B cell (primary cell): ENCODE measurements at regions not wholly inside any gene's neighbourhood (a gene's known extent, or its start where the extent isn't known, plus 50 kb on each side); places are given as distances from the start of the nearest gene placed in this dataset.

Experiments
- ATAC-seq: fragments of 200-7000 bp; cut with Tn5 transposase; one replicate; pipeline ENCODE4 v1.10.0; 2021; ENCODE audit warnings: low read depth, mild to moderate bottlenecking, moderate number of reproducible peaks, moderate library complexity
- CTCF ChIA-PET: fragments of 350-600 bp; sonication (Branson Sonifier 250); formaldehyde crosslinking; loops from one replicate; lab custom pipeline; 2021; ENCODE audit warnings: antibody characterized with exemption, inconsistent platforms; lab: Charles Lee
- POLR2A ChIA-PET: fragments of 350-600 bp; sonication (Branson Sonifier 250); formaldehyde crosslinking; loops from one replicate; lab custom pipeline; 2021; ENCODE audit warnings: antibody characterized with exemption; lab: Charles Lee
- DNase-seq: peaks from one replicate; pipeline ENCODE4 v3.0.0; 2013
- H2AFZ ChIP-seq: 2 replicates; pipeline ENCODE4 v1.6.1; 2012; ENCODE audit warnings: mild to moderate bottlenecking, low read depth, low read length; ENCODE audit not compliant: insufficient read depth, poor library complexity, severe bottlenecking
- H3K27ac ChIP-seq, 2 donors: 1 replicate in 1 of 2; 2 replicates in 1 of 2; pipeline ENCODE4 v1.5.1; 2012 to 2013; ENCODE audit warnings: low read length in 2 of 2, mild to moderate bottlenecking in 2 of 2, moderate library complexity in 1 of 2
- H3K27me3 ChIP-seq, 4 experiments: fragments of 200-600 bp in 1 of 4; sonication (generic) in 1 of 4; replicated peaks in 1 of 4; 1 replicate in 2 of 4; 2 replicates in 2 of 4; pipeline versions ENCODE4 v1.6.1 to v1.7.0; 2013 to 2016; ENCODE audit warnings: low read length in 3 of 4, mild to moderate bottlenecking in 2 of 4, mixed read lengths in 1 of 4, moderate library complexity in 1 of 4; ENCODE audit not compliant: insufficient read depth in 4 of 4, control insufficient read depth in 3 of 4; ENCODE audit errors: control extremely low read depth in 1 of 4
- H3K36me3 ChIP-seq, 2 experiments: replicated peaks in 1 of 2; 1 replicate in 1 of 2; 2 replicates in 1 of 2; pipeline versions ENCODE4 v1.6.1 to v1.7.1; 2013; ENCODE audit warnings: low read length in 1 of 2; ENCODE audit not compliant: insufficient read depth in 2 of 2, control insufficient read depth in 1 of 2; ENCODE audit errors: control extremely low read depth in 1 of 2, extremely low read depth in 1 of 2
- H3K4me1 ChIP-seq, 2 donors: fragments of 200-600 bp in 1 of 2; sonication (generic) in 1 of 2; 1 replicate in 1 of 2; 2 replicates in 1 of 2; pipeline versions ENCODE4 v1.5.1 to v1.6.1; 2013 to 2017; ENCODE audit warnings: low read length in 2 of 2; ENCODE audit not compliant: control insufficient read depth in 2 of 2, insufficient read depth in 2 of 2
- H3K4me2 ChIP-seq: replicated peaks from 2 replicates; pipeline ENCODE3; 2012; ENCODE audit warnings: mild to moderate bottlenecking, low read depth, low read length; ENCODE audit not compliant: poor library complexity, severe bottlenecking
- H3K4me3 ChIP-seq, 5 experiments: fragments of 200-600 bp in 1 of 5; sonication (generic) in 1 of 5; 1 replicate in 3 of 5; 2 replicates in 2 of 5; pipeline versions ENCODE4 v1.5.1 to v1.7.0; 2011 to 2016; ENCODE audit warnings: low read length in 4 of 5, mild to moderate bottlenecking in 4 of 5, low read depth in 2 of 5, control low read depth in 1 of 5, moderate library complexity in 1 of 5; ENCODE audit not compliant: insufficient read depth in 1 of 5; ENCODE audit errors: control extremely low read depth in 1 of 5, extremely low read depth in 1 of 5
- H3K79me2 ChIP-seq: fragments of 200-600 bp; sonication (generic); one replicate; pipeline ENCODE4 v1.6.0; 2016; ENCODE audit warnings: low read length; ENCODE audit not compliant: control insufficient read depth, insufficient read depth
- H3K9ac ChIP-seq: fragments of 200-600 bp; sonication (generic); 2 replicates; pipeline ENCODE4 v1.6.1; 2017; ENCODE audit warnings: mild to moderate bottlenecking, low read length, moderate library complexity
- H3K9me3 ChIP-seq, 3 donors: one replicate each; pipeline versions ENCODE4 v1.6.1 to v1.7.1; 2013; ENCODE audit warnings: low read length in 2 of 3; ENCODE audit not compliant: control insufficient read depth in 2 of 3, insufficient read depth in 1 of 3; ENCODE audit errors: control extremely low read depth in 1 of 3
- H4K20me1 ChIP-seq: 2 replicates; pipeline ENCODE4 v1.6.0; 2012; ENCODE audit warnings: mild to moderate bottlenecking, low read length; ENCODE audit not compliant: insufficient read depth, control insufficient read depth, poor library complexity, severe bottlenecking
- H3K27ac Mint-ChIP-seq: one replicate; pipeline ENCODE4 v1.8.0; 2021; ENCODE audit warnings: mixed read lengths
- H3K27me3 Mint-ChIP-seq: one replicate; pipeline ENCODE4 v1.8.0; 2021; ENCODE audit warnings: mixed read lengths
- H3K4me1 Mint-ChIP-seq: one replicate; pipeline ENCODE4 v1.8.0; 2021; ENCODE audit warnings: mixed read lengths
- H3K4me3 Mint-ChIP-seq: one replicate; pipeline ENCODE4 v1.8.0; 2021; ENCODE audit warnings: mixed read lengths
- H3K9me3 Mint-ChIP-seq: one replicate; pipeline ENCODE4 v1.8.0; 2022; ENCODE audit warnings: mixed read lengths; ENCODE audit not compliant: insufficient read depth
- EZH2 ChIP-seq: IDR thresholded peaks from 2 replicates; pipeline ENCODE4 v1.6.1; 2012; ENCODE audit warnings: borderline replicate concordance, low read depth, mild to moderate bottlenecking, moderate library complexity, low read length; ENCODE audit not compliant: insufficient read depth, poor library complexity, severe bottlenecking
- WGBS: methylation state at CpG from one replicate; pipeline ENCODE4 v1.1.5; 2013; ENCODE audit warnings: missing lambda C conversion rate; ENCODE audit not compliant: insufficient coverage; 5-methylcytosine and 5-hydroxymethylcytosine counted together
- intact Hi-C: fragments of 100-400 bp; cut with micrococcal nuclease; formaldehyde crosslinking; loops from one replicate; pipeline ENCODE4 v1.10.0; 2022
- TF ChIP-seq, protein P1 (sequence below): fragments of 200-600 bp; IDR thresholded peaks from one replicate; pipeline ENCODE4 v1.8.0; 2022; ENCODE audit warnings: antibody characterized with exemption, mild to moderate bottlenecking

DNA sequence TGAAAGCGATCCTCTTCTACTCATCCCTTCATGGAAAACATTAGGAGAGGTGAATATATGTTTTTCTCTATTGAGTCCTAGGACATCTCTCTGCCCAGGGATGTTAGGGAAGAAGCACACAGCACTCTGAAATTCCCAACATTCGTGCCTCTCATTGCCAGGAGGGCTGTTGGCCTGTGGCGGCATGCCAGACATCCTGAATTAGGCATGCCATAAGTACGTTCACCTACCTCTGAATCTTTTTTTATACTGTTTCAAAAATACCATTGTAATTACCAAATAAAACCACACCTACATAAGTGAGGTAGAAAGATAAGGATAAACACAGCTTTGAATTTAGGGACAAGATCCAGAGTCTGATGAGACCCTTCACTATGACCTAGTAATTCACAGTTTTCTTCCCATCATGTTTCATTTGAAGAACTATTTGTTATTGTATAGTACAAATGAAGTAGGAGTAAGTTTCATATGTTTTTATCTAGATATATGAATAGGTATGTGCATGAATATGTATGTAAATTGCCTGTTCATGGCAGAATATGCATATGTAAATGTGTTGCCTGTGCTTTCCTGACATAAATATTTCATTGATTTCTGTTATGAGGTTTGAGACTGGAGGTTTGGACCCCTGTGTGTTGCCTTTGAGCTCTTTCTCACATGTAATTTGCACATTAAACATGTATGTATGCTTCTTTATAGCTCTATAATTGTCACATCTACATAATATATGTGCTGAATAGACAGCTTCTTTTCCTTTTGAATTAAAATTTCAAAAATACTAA is 66.6 kb upstream of the STAM2 start:
- no peak overlapping the region for H3K9ac ChIP-seq
- CTCF ChIA-PET, result no interaction called here
- no peaks in the 10 kb centered on the region for H3K27me3 ChIP-seq
- DNase-seq, result no peak
- H3K79me2 ChIP-seq, result no peaks in the 10 kb centered on the region
- Mint-ChIP-seq H3K4me3 (no peak overlapping the region), H3K4me1 (no peaks in the 10 kb centered on the region), H3K27ac (no peak overlapping the region), H3K9me3 (peaks cover 7% of the 10 kb centered on the region), H3K27me3 (no peaks in the 10 kb centered on the region)
- TF ChIP-seq, protein P1, sequence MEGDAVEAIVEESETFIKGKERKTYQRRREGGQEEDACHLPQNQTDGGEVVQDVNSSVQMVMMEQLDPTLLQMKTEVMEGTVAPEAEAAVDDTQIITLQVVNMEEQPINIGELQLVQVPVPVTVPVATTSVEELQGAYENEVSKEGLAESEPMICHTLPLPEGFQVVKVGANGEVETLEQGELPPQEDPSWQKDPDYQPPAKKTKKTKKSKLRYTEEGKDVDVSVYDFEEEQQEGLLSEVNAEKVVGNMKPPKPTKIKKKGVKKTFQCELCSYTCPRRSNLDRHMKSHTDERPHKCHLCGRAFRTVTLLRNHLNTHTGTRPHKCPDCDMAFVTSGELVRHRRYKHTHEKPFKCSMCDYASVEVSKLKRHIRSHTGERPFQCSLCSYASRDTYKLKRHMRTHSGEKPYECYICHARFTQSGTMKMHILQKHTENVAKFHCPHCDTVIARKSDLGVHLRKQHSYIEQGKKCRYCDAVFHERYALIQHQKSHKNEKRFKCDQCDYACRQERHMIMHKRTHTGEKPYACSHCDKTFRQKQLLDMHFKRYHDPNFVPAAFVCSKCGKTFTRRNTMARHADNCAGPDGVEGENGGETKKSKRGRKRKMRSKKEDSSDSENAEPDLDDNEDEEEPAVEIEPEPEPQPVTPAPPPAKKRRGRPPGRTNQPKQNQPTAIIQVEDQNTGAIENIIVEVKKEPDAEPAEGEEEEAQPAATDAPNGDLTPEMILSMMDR, result no peak
- TF ChIP-seq EZH2, result no peak
- H3K4me2 ChIP-seq, result no peak overlapping the region
- no peak overlapping the region for H3K4me3 ChIP-seq
- H3K27ac ChIP-seq, result no peak overlapping the region
- no peak overlapping the region for H2AFZ ChIP-seq
- WGBS, result 83% methylated on average over 1 of the region's 4 CpGs
- no peaks in the 10 kb centered on the region for H3K4me1 ChIP-seq
- ATAC-seq, result no peak
- H3K9me3 ChIP-seq, result peaks cover 1 to 4% (median 3%) of the 10 kb centered on the region in 3 donors
- intact Hi-C loops, result no loop called here
- POLR2A ChIA-PET, result no interaction called here
- H3K36me3 ChIP-seq, result no peaks in the 10 kb centered on the region
- no peaks in the 10 kb centered on the region for H4K20me1 ChIP-seq

DNA sequence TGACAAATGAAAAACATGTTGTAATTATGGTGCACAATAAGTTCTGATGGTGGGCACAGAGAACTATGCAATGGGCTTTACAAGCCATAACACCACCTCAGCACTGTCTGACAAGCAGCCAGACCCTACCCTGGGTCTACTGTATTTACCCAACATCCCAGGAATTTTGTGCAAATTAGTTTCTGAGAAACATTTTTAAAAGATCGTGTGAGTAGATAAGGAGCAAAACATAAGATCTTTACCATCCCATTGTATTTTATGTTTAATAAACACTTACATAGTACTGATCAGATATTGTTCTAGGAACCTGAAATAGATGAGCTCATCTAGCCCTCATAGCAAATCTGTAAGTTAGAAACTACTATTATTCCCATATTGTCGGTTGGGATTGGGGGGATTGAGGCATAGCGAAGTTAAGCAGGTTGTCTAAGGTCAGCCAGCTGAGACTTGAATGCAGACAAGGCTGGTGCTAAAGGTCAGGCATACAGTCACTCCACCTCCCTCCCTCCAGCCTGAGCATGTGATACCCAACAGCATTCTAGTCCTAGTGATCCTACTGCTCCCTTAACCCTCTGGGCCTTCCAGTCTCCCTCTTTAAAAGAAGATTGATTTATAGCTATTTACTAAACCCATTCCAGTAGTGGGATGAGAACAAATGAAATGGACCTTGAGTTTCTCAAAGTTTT is 67.4 kb upstream of the STAM2 start:
- no peak for ATAC-seq
- intact Hi-C loops, result no loop called here
- Histone ChIP-seq H3K4me3 (no peak overlapping the region), H3K27ac (no peak overlapping the region), H3K36me3 (no peaks in the 10 kb centered on the region), H3K9ac (no peak overlapping the region), H3K9me3 (peaks cover 1 to 4% (median 3%) of the 10 kb centered on the region in 3 donors), H2AFZ (no peak overlapping the region), H3K27me3 (no peaks in the 10 kb centered on the region), H4K20me1 (no peaks in the 10 kb centered on the region), H3K4me2 (no peak overlapping the region), H3K79me2 (no peaks in the 10 kb centered on the region), H3K4me1 (no peaks in the 10 kb centered on the region)
- ChIA-PET CTCF (no interaction called here), POLR2A (no interaction called here)
- Mint-ChIP-seq H3K4me1 (no peaks in the 10 kb centered on the region), H3K4me3 (no peak overlapping the region), H3K9me3 (peaks cover 7% of the 10 kb centered on the region), H3K27ac (no peak overlapping the region), H3K27me3 (no peaks in the 10 kb centered on the region)
- no peak for DNase-seq
- TF ChIP-seq EZH2, result no peak
- TF ChIP-seq, protein P1, result no peak
- no CpG with 5 or more reads among the region's 3 CpGs for WGBS
